Sigmoid colon (tissue), 4 donors: ENCODE measurements at regions not wholly inside any gene's neighbourhood (a gene's known extent, or its start where the extent isn't known, plus 50 kb on each side); places are given as distances from the start of the nearest gene placed in this dataset.

Source experiments
- EP300 ChIP-seq, 4 donors: sonication (generic); formaldehyde crosslinking; IDR thresholded peaks; one replicate each; pipeline ENCODE4 v1.6.1; 2017; ENCODE audit warnings: antibody characterized with exemption in 4 of 4
- TF ChIP-seq, protein P1 (sequence below), 4 experiments: fragments of 450-650 bp in 3 of 4; fragments of 200-600 bp in 1 of 4; IDR thresholded peaks; one replicate each; pipeline ENCODE4 v1.5.1; 2016 to 2019; ENCODE audit warnings: antibody characterized with exemption in 4 of 4, mild to moderate bottlenecking in 3 of 4, moderate library complexity in 2 of 4

DNA sequence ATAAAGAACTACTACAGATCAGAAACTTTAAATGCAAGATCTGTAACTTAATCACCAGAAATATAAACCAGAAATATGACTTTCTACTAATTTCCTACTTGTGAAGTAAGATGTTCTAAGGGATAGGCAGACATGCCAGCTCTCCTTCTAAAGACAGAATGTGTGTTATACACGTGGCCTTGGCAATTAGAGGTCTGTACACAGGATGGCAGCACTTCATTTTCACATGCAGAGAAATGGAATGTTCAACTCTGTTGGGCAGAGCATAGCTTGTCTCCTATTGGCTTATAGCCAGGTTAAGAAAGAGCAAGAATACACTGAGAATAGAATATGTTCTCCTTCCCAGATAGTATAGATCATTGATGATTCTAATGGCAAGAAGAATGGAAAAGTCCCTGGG, 403.8 kb downstream of the DAD1 start:
- no peak for TF ChIP-seq EP300 (IDR thresholded peaks at IDR 0.05)
- TF ChIP-seq, protein P1, sequence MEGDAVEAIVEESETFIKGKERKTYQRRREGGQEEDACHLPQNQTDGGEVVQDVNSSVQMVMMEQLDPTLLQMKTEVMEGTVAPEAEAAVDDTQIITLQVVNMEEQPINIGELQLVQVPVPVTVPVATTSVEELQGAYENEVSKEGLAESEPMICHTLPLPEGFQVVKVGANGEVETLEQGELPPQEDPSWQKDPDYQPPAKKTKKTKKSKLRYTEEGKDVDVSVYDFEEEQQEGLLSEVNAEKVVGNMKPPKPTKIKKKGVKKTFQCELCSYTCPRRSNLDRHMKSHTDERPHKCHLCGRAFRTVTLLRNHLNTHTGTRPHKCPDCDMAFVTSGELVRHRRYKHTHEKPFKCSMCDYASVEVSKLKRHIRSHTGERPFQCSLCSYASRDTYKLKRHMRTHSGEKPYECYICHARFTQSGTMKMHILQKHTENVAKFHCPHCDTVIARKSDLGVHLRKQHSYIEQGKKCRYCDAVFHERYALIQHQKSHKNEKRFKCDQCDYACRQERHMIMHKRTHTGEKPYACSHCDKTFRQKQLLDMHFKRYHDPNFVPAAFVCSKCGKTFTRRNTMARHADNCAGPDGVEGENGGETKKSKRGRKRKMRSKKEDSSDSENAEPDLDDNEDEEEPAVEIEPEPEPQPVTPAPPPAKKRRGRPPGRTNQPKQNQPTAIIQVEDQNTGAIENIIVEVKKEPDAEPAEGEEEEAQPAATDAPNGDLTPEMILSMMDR (IDR thresholded peaks at IDR 0.05): no peak
